SK-N-SH treated with all-trans-retinoic acid at 6 μM for 48 hours (cell line): ENCODE measurements at regions not wholly inside any gene's neighbourhood (a gene's known extent, or its start where the extent isn't known, plus 50 kb on each side); places are given as distances from the start of the nearest gene placed in this dataset.

Experiments
- ATAC-seq: fragments of 200-7000 bp; cut with Tn5 transposase; 3 replicates; pipeline ENCODE4 v1.9.1; 2020; ENCODE audit warnings: mild to moderate bottlenecking, moderate library complexity
- BACH2 ChIP-seq: fragments of 250-450 bp; sonication (Bioruptor Pico); IDR thresholded peaks from 2 replicates; pipeline ENCODE4 v1.9.0; 2021; ENCODE audit warnings: mild to moderate bottlenecking, borderline replicate concordance
- CSDC2 ChIP-seq: fragments of 250-450 bp; sonication (Bioruptor Pico); IDR thresholded peaks from 2 replicates; pipeline ENCODE4 v1.5.0; 2020; ENCODE audit warnings: mild to moderate bottlenecking, moderate library complexity
- CSRNP3 ChIP-seq: fragments of 250-450 bp; sonication (Bioruptor Pico); IDR thresholded peaks from 2 replicates; pipeline ENCODE4 v1.5.1; 2021; ENCODE audit warnings: mild to moderate bottlenecking, moderate library complexity
- ESRRG ChIP-seq: fragments of 250-450 bp; sonication (Bioruptor Pico); IDR thresholded peaks from 2 replicates; pipeline ENCODE4 v1.6.1; 2021; ENCODE audit warnings: mild to moderate bottlenecking
- GLIS3 ChIP-seq: fragments of 250-450 bp; sonication (Bioruptor Pico); IDR thresholded peaks from 2 replicates; pipeline ENCODE4 v1.5.0; 2020; ENCODE audit warnings: mild to moderate bottlenecking, moderate library complexity
- ISL1 ChIP-seq: fragments of 250-450 bp; sonication (Bioruptor Pico); IDR thresholded peaks from 2 replicates; pipeline ENCODE4 v2.1.2; 2022; ENCODE audit warnings: mild to moderate bottlenecking, moderate library complexity
- OSR1 ChIP-seq: fragments of 250-450 bp; sonication (Bioruptor Pico); IDR thresholded peaks from 2 replicates; pipeline ENCODE4 v1.8.0; 2022; ENCODE audit warnings: moderate library complexity, mild to moderate bottlenecking, inconsistent platforms
- PPARA ChIP-seq: fragments of 250-450 bp; sonication (Bioruptor Pico); IDR thresholded peaks from 2 replicates; pipeline ENCODE4 v1.5.0; 2020; ENCODE audit warnings: mild to moderate bottlenecking, borderline replicate concordance
- RARB ChIP-seq: fragments of 250-450 bp; sonication (Bioruptor Pico); IDR thresholded peaks from 2 replicates; pipeline ENCODE4 v1.8.0; 2021; ENCODE audit warnings: mild to moderate bottlenecking, moderate library complexity
- SNAI2 ChIP-seq: fragments of 250-450 bp; sonication (Bioruptor Pico); IDR thresholded peaks from 2 replicates; pipeline ENCODE4 v1.5.0; 2020; ENCODE audit warnings: mild to moderate bottlenecking, moderate library complexity
- TCF4 ChIP-seq: fragments of 250-450 bp; sonication (Bioruptor Pico); IDR thresholded peaks from 2 replicates; pipeline ENCODE4 v1.8.0; 2021; ENCODE audit warnings: mild to moderate bottlenecking, moderate library complexity, borderline replicate concordance
- TOX ChIP-seq: fragments of 250-450 bp; sonication (Bioruptor Pico); IDR thresholded peaks from 2 replicates; pipeline ENCODE4 v1.8.0; 2021; ENCODE audit warnings: mild to moderate bottlenecking, moderate library complexity, borderline replicate concordance
- ZC3H10 ChIP-seq: fragments of 250-450 bp; sonication (Bioruptor Pico); IDR thresholded peaks from 2 replicates; pipeline ENCODE4 v1.5.1; 2021; ENCODE audit warnings: mild to moderate bottlenecking, moderate library complexity
- ZFP3 ChIP-seq: fragments of 250-450 bp; sonication (Bioruptor Pico); IDR thresholded peaks from 2 replicates; pipeline ENCODE4 v1.5.0; 2020; ENCODE audit warnings: mild to moderate bottlenecking, moderate library complexity
- ZFP30 ChIP-seq: fragments of 450-650 bp; formaldehyde crosslinking; IDR thresholded peaks from 2 replicates; pipeline ENCODE4 v1.5.0; 2022; ENCODE audit warnings: mild to moderate bottlenecking, moderate library complexity
- ZNF565 ChIP-seq: fragments of 450-650 bp; formaldehyde crosslinking; conservative IDR thresholded peaks from 2 replicates; pipeline ENCODE4 v1.5.0; 2020; ENCODE audit warnings: low read depth, mild to moderate bottlenecking, moderate library complexity
- ZNF70 ChIP-seq: fragments of 450-650 bp; formaldehyde crosslinking; IDR thresholded peaks from 2 replicates; pipeline ENCODE4 v1.5.0; 2020; ENCODE audit warnings: mild to moderate bottlenecking, moderate library complexity
- ZNF8 ChIP-seq: fragments of 450-650 bp; formaldehyde crosslinking; IDR thresholded peaks from 2 replicates; pipeline ENCODE4 v1.5.0; 2020; ENCODE audit warnings: mild to moderate bottlenecking, moderate library complexity
- TF ChIP-seq, protein P1 (sequence below): fragments of 250-450 bp; sonication (Bioruptor Pico); IDR thresholded peaks from 2 replicates; pipeline ENCODE4 v1.8.0; 2021; ENCODE audit warnings: low read depth, mild to moderate bottlenecking, moderate library complexity, borderline replicate concordance
- TF ChIP-seq, protein P2 (sequence below): fragments of 250-450 bp; sonication (Bioruptor Pico); IDR thresholded peaks from 2 replicates; pipeline ENCODE4 v1.8.0; 2020; ENCODE audit warnings: mild to moderate bottlenecking, moderate library complexity, borderline replicate concordance
- TF ChIP-seq, protein P3 (sequence below): fragments of 250-450 bp; sonication (Bioruptor Pico); IDR thresholded peaks from 2 replicates; pipeline ENCODE4 v1.5.0; 2020; ENCODE audit warnings: mild to moderate bottlenecking, moderate library complexity
- TF ChIP-seq, protein P4 (sequence below): fragments of 250-450 bp; sonication (Bioruptor Pico); IDR thresholded peaks from 2 replicates; pipeline ENCODE4 v1.5.1; 2020; ENCODE audit warnings: low read depth, mild to moderate bottlenecking, moderate library complexity

GRCh38 chr2:9721344-9721743 is 90.5 kb upstream of the YWHAQ start:
- TF ChIP-seq ISL1 (no peak), CSRNP3 (no peak), TCF4 (CRISPR knock-in tag) (no peak)
- no peak for ATAC-seq

DNA sequence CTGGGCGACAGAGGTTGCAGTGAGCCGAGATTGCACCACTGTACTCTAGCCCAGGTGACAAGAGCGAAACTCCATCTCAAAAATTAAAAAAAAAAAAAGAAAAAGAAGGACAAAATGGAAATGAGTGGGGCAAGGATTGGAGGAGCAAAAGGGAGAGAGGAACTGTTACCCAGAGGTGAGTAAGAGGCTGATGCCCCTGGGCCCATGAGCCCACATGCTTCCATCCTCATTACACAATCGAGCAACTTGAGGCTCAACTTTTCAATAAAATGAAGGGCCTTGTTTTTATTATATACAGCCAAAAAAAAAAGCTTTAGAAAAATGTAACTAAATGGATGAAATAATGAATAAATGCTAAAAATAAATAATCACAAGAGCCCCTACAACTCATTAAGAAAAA is 91.7 kb upstream of the YWHAQ start:
- ATAC-seq = no peak

DNA sequence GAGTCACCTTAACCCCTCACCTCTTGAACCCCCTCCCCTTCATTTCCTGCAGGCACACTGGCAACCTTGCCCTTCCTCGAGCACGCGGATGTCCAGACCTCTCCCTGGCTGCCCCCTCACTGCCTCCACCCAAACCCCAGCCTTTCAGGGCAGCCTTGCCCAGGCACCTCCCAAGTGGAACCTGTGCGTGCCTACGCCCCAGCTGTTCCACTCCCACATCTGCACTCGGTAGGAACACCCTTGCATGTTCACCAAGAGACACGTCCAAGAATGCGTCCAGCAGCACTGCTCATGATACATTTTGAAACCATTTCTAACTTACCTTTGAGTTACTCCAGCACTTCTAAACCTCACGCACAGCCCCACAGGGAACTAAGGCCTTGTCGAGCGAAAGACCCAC is 93.8 kb upstream of the YWHAQ start:
- TF ChIP-seq, protein P1, sequence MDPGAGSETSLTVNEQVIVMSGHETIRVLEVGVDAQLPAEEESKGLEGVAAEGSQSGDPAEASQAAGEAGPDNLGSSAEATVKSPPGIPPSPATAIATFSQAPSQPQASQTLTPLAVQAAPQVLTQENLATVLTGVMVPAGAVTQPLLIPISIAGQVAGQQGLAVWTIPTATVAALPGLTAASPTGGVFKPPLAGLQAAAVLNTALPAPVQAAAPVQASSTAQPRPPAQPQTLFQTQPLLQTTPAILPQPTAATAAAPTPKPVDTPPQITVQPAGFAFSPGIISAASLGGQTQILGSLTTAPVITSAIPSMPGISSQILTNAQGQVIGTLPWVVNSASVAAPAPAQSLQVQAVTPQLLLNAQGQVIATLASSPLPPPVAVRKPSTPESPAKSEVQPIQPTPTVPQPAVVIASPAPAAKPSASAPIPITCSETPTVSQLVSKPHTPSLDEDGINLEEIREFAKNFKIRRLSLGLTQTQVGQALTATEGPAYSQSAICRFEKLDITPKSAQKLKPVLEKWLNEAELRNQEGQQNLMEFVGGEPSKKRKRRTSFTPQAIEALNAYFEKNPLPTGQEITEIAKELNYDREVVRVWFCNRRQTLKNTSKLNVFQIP (CRISPR knock-in tag) = no peak
- TF ChIP-seq RARB (CRISPR knock-in tag) (no peak), ZNF70 (no peak), TOX (CRISPR knock-in tag) (no peak), TCF4 (CRISPR knock-in tag) (no peak), BACH2 (CRISPR knock-in tag) (no peak), ZNF565 (CRISPR knock-in tag) (no peak), ZC3H10 (no peak), CSDC2 (no peak), OSR1 (no peak), ZFP3 (CRISPR knock-in tag) (no peak), ISL1 (no peak), ZFP30 (no peak), CSRNP3 (no peak), SNAI2 (CRISPR knock-in tag) (no peak), GLIS3 (no peak), PPARA (CRISPR knock-in tag) (no peak)
- TF ChIP-seq, protein P2, sequence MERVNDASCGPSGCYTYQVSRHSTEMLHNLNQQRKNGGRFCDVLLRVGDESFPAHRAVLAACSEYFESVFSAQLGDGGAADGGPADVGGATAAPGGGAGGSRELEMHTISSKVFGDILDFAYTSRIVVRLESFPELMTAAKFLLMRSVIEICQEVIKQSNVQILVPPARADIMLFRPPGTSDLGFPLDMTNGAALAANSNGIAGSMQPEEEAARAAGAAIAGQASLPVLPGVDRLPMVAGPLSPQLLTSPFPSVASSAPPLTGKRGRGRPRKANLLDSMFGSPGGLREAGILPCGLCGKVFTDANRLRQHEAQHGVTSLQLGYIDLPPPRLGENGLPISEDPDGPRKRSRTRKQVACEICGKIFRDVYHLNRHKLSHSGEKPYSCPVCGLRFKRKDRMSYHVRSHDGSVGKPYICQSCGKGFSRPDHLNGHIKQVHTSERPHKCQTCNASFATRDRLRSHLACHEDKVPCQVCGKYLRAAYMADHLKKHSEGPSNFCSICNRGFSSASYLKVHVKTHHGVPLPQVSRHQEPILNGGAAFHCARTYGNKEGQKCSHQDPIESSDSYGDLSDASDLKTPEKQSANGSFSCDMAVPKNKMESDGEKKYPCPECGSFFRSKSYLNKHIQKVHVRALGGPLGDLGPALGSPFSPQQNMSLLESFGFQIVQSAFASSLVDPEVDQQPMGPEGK = no peak
- TF ChIP-seq, protein P3, sequence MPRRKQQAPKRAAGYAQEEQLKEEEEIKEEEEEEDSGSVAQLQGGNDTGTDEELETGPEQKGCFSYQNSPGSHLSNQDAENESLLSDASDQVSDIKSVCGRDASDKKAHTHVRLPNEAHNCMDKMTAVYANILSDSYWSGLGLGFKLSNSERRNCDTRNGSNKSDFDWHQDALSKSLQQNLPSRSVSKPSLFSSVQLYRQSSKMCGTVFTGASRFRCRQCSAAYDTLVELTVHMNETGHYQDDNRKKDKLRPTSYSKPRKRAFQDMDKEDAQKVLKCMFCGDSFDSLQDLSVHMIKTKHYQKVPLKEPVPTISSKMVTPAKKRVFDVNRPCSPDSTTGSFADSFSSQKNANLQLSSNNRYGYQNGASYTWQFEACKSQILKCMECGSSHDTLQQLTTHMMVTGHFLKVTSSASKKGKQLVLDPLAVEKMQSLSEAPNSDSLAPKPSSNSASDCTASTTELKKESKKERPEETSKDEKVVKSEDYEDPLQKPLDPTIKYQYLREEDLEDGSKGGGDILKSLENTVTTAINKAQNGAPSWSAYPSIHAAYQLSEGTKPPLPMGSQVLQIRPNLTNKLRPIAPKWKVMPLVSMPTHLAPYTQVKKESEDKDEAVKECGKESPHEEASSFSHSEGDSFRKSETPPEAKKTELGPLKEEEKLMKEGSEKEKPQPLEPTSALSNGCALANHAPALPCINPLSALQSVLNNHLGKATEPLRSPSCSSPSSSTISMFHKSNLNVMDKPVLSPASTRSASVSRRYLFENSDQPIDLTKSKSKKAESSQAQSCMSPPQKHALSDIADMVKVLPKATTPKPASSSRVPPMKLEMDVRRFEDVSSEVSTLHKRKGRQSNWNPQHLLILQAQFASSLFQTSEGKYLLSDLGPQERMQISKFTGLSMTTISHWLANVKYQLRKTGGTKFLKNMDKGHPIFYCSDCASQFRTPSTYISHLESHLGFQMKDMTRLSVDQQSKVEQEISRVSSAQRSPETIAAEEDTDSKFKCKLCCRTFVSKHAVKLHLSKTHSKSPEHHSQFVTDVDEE (CRISPR knock-in tag) = no peak
- TF ChIP-seq, protein P4, sequence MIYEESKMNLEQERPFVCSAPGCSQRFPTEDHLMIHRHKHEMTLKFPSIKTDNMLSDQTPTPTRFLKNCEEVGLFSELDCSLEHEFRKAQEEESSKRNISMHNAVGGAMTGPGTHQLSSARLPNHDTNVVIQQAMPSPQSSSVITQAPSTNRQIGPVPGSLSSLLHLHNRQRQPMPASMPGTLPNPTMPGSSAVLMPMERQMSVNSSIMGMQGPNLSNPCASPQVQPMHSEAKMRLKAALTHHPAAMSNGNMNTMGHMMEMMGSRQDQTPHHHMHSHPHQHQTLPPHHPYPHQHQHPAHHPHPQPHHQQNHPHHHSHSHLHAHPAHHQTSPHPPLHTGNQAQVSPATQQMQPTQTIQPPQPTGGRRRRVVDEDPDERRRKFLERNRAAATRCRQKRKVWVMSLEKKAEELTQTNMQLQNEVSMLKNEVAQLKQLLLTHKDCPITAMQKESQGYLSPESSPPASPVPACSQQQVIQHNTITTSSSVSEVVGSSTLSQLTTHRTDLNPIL (CRISPR knock-in tag) = no peak
- TF ChIP-seq, all 23 proteins: peak for 0
- ATAC-seq = no peak

More for the DNA sequence above, 91.7 kb upstream of the YWHAQ start:
- TF ChIP-seq ZFP30 = no peak
- TF ChIP-seq ESRRG (CRISPR knock-in tag) = no peak
- TF ChIP-seq ISL1 = no peak
- no peak for TF ChIP-seq ZNF8
- no peak for TF ChIP-seq RARB (CRISPR knock-in tag)
- TF ChIP-seq PPARA (CRISPR knock-in tag) = no peak
- no peak for TF ChIP-seq OSR1
- TF ChIP-seq, protein P2 = no peak
- no peak for TF ChIP-seq BACH2 (CRISPR knock-in tag)
- TF ChIP-seq, protein P4 (CRISPR knock-in tag) = no peak
